ENCODE measurements at regions not wholly inside any gene's neighbourhood (a gene's known extent, or its start where the extent isn't known, plus 50 kb on each side); places are given as distances from the start of the nearest gene placed in this dataset.

DNA sequence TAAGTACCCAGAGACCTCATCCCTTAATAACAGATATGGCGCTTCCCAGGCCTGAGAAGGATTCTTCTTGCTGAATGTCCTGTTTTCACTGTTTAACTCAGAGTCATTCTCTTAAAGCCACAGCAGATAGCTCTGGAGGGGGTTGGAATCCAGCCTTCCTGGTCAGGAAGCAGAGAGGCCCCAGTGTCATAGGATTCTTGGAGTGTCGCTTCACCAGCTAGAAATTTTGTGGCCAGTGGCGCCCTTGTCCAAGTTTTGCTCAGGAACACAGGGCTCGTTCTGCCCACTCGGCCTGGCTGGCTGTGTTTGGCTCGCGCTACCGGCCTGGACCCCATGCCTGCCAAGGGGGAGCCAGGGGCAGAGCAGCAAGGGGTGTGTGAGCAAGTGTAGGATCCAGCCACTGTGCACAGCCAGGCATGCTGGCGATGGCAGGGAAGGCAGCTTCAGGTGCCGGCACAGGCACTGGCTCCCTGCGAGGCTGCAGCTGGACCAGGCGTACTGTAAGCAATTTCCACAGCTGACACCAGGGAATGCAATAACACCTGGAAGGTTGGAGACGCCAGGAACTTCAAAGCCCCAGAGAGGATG, 214.8 kb upstream of the SESN3 start:
- TF ChIP-seq, protein P1, sequence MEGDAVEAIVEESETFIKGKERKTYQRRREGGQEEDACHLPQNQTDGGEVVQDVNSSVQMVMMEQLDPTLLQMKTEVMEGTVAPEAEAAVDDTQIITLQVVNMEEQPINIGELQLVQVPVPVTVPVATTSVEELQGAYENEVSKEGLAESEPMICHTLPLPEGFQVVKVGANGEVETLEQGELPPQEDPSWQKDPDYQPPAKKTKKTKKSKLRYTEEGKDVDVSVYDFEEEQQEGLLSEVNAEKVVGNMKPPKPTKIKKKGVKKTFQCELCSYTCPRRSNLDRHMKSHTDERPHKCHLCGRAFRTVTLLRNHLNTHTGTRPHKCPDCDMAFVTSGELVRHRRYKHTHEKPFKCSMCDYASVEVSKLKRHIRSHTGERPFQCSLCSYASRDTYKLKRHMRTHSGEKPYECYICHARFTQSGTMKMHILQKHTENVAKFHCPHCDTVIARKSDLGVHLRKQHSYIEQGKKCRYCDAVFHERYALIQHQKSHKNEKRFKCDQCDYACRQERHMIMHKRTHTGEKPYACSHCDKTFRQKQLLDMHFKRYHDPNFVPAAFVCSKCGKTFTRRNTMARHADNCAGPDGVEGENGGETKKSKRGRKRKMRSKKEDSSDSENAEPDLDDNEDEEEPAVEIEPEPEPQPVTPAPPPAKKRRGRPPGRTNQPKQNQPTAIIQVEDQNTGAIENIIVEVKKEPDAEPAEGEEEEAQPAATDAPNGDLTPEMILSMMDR (IDR thresholded peaks at IDR 0.05) = no peak
- no peak for TF ChIP-seq EZH2 (IDR thresholded peaks at IDR 0.05)
- no peak for TF ChIP-seq EZH2phosphoT487 (IDR thresholded peaks at IDR 0.05)
